ENCODE measurements at regions not wholly inside any gene's neighbourhood (a gene's known extent, or its start where the extent isn't known, plus 50 kb on each side); places are given as distances from the start of the nearest gene placed in this dataset.

DNA sequence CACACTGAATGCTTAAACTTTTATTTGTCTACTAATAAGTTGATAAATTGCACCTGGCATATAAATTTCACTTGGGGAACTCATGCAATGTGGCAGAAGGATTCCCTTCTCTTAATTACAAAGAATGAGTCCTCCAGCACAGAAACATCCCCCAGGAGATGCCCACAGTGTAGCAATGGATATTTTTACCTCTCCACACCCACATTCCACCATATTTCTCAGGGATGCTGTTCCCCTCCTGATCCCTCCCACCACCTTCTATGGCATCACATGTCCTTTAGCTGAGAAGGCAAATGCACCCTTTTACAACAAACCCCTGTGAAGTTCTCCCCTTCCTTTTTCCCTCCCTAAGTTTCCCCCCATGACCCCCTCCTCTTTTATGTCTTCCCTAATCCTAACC lies 56.1 kb upstream of the UBASH3B start:
- TF ChIP-seq, protein P1, sequence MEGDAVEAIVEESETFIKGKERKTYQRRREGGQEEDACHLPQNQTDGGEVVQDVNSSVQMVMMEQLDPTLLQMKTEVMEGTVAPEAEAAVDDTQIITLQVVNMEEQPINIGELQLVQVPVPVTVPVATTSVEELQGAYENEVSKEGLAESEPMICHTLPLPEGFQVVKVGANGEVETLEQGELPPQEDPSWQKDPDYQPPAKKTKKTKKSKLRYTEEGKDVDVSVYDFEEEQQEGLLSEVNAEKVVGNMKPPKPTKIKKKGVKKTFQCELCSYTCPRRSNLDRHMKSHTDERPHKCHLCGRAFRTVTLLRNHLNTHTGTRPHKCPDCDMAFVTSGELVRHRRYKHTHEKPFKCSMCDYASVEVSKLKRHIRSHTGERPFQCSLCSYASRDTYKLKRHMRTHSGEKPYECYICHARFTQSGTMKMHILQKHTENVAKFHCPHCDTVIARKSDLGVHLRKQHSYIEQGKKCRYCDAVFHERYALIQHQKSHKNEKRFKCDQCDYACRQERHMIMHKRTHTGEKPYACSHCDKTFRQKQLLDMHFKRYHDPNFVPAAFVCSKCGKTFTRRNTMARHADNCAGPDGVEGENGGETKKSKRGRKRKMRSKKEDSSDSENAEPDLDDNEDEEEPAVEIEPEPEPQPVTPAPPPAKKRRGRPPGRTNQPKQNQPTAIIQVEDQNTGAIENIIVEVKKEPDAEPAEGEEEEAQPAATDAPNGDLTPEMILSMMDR (IDR thresholded peaks at IDR 0.05; ENCODE audit: low read depth, low read length): no peak
- TF ChIP-seq POLR2A (IDR thresholded peaks at IDR 0.05; ENCODE audit: extremely low read depth, insufficient read length) (no peak), MAX (IDR thresholded peaks at IDR 0.05; ENCODE audit: low read depth, low read length) (no peak), MYC (IDR thresholded peaks at IDR 0.05; ENCODE audit: low read depth, low read length) (no peak)
